CD4-positive, alpha-beta T cell treated with Interleukin-2 at 100 ng/mL for 4 hours (primary cell): ENCODE measurements at regions not wholly inside any gene's neighbourhood (a gene's known extent, or its start where the extent isn't known, plus 50 kb on each side); places are given as distances from the start of the nearest gene placed in this dataset.
"Not testable (repeated sequence)": the region's sequence is repeated elsewhere in the genome, so short reads cannot be mapped to it uniquely, and the experiment has no call there.

Experiments
- DNase-seq: peaks from one replicate; pipeline ENCODE4 v3.0.0-alpha.2; 2020; ENCODE audit warnings: low spot score

DNA sequence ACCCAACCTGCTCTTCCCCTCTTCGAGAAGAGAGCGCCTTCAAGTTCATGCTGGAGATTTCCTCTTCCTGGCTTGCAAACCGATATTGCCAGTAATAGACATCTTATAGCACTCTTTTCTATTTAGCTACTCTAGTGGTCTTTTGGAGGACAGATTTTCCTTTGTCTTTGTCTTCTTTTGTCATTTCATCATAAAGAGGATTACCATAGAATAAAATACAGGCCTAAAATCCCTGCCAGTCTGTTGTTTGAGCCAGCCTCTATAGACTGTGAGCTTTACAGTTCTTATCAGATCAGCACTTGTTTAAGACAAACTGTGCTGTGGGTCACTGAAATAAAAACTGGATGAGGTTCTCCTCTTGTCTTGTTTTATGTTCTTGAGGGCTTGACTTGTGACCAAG, 802.8 kb downstream of the NR2F1-AS1 start:
- no peak for DNase-seq

DNA sequence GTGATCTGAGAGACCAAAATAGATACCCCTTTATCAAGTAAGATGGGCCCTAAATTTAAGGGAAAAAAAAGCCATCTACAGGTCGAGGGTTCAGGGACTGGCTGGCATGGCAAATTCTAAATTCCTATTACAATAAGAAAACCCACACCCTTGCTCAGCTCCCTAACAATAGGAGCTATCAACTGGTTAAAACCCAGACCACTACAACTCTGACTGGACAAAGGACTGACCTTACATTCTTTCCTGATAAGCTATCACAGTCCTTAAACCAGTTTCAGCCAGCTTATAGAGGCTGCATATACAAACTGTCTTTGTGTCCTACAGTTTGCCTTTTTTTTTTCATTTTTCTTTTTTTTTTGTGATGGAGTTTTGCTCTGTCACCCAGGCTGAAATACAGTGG, 803.6 kb downstream of the NR2F1-AS1 start:
- no peak for DNase-seq

- no peak for DNase-seq
These were observed 805.1 kb downstream of the NR2F1-AS1 start for GRCh38 chr5:92775711-92776615.

- DNase-seq, result no peak
These were observed 811.0 kb downstream of the NR2F1-AS1 start for GRCh38 chr5:92769978-92770377.

DNA sequence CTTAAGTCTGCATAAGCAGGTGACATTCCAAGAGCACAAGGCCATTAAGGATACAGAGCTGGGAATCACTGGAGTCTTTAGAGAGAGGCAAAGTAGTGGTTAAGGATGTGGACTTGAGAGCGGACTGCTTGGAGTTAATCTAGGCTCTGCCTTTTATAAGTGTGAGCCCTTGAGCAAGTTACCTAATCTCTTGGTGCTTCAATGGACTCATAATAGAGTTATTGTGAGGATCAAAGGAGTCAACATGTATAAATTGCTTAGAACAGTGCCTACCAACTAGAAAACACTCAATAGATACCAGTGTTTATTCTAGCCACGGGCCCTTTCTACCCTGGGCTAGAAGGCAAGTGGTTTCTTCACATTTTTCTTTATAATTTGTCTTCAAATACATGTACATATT, 819.4 kb downstream of the NR2F1-AS1 start:
- no peak for DNase-seq

- DNase-seq, result no peak
These were observed 820.5 kb downstream of the NR2F1-AS1 start for GRCh38 chr5:92760550-92760949.

- no peak for DNase-seq
These were observed 822.5 kb downstream of the NR2F1-AS1 start for GRCh38 chr5:92758552-92758951.

DNA sequence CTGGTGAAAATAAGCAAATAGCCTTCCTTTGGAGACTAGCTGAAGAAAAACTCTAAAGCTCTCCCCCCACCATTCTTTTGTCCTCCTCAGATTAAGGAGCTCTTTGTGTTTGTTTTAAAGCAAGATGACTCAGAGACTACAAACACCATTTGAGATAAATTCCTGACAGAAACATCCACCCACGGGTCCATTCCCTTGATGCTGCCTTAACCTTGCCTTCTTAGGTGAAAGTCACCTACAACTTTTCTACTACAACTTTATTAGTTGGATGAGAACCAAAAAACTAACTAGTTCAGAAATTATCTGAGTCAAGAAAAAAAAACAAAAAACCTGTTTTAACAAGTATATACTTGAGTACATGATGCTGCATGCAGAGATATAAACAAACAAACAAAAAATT, 831.1 kb downstream of the NR2F1-AS1 start:
- DNase-seq, result no peak

GRCh38 chr5:92748072-92748676, 832.8 kb downstream of the NR2F1-AS1 start:
- DNase-seq, result no peak

GRCh38 chr5:92741906-92742305, 839.1 kb downstream of the NR2F1-AS1 start:
- no peak for DNase-seq

DNA sequence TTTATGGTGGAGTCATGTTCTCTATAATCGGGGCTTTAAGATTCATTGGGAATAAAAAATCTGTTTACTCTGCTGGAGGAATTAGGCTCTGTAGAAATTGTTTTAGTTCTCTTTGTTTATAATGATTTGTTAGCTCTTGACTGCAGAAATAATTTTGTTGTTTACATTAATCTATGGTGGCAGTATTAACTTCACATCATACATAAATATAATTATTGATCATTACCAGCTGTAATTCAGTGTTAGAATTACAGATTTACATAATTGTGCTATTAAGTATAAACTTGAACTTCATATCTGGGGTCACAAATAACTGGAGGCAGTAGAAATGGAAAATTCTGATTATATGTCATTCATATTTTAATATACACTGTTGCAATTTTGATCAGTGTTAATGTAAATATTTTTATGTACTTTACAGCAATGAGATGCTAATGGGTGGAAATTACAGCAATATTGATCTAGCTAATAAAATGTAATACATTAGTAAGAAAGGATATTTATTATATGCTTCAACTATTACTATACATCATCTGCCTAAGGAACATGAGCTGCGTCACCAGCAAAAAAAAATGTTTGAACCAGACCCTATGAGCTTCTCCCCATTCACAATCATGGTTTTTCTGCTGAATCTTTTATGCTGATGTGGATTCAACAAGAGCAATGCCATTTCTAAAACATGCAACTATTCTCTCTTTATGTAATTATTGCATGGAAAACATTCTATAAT, 846.6 kb downstream of the NR2F1-AS1 start:
- DNase-seq, result no peak

- no peak for DNase-seq
These were observed 850.5 kb downstream of the NR2F1-AS1 start for GRCh38 chr5:92730486-92730885.

DNA sequence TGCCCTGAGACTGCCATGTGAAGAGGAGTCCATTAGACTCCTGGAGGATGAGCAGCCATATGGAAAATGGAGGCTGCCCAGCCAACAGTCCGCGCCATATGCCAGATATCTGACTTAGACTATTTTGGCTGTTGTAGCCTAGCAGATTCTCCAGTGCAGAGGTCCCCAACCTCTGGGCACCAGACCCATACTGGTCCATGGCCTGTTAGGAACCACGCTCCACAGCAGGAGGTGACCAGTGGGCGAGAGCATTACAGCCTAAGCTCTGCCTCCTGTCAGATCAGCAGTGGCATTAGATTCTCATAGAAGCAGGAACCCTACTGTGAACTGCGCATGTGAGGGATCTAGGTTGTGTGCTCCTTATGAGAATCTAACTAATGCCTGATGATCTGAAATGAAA, 851.9 kb downstream of the NR2F1-AS1 start:
- DNase-seq, result no peak

DNA sequence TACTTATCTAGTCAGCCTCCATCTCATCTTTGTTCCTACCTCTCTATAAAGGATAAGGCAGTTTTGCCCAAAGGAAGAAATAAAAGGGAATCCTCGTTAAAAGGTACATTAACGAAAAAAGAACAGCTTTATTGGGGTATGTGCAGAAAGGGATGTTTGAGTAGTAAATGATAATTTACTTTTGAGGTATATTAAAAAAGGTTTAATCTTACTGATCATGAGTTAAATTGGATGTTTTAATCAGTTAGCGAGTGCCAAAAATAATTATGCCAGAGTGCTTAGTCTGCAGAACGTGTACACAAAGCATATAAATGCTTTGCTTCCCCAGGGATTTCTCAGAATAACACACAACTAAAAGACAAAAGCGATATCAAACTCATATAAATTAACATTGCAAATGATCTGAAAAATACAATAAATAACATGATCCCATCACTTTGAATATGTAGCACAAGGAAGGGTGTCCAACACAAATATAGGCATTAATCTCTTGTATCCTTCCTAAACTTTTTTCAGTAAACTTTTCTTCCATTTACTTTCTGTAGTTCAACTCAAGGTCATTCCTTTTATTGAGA, 865.0 kb downstream of the NR2F1-AS1 start:
- DNase-seq, result no peak

- DNase-seq, result no peak
These were observed 867.2 kb downstream of the NR2F1-AS1 start for GRCh38 chr5:92713826-92714225.

DNA sequence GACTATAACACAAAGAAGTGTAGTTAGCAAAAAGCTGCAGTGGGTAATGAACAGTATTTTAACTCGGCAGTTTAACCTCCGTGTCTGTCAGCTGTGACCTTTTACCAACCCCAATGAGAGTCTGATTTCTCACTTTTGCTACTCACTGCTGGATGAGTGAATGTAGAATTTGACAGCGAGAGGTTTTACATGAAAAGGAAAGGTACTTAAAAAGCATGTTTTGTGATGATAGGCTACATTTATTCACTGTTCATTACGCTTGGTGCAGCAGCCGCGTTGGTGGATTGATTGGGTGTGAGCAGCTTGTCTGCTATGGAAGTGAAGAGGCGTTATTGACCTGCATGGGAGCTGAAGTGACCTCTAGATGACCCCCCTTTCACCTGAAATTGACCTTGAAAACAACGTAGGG, 867.7 kb downstream of the NR2F1-AS1 start:
- DNase-seq, result no peak

GRCh38 chr5:92711956-92712355, 869.1 kb downstream of the NR2F1-AS1 start:
- no peak for DNase-seq

- no peak for DNase-seq
These were observed 876.4 kb downstream of the NR2F1-AS1 start for GRCh38 chr5:92704590-92704989.

- no peak for DNase-seq
These were observed 877.0 kb downstream of the NR2F1-AS1 start for GRCh38 chr5:92703976-92704375.

- DNase-seq, result no peak
These were observed 885.7 kb downstream of the NR2F1-AS1 start for GRCh38 chr5:92695123-92696003.

GRCh38 chr5:92694067-92694466, 887.0 kb downstream of the NR2F1-AS1 start:
- DNase-seq, result no peak

- DNase-seq, result not testable (repeated sequence)
These were observed 889.1 kb downstream of the NR2F1-AS1 start for GRCh38 chr5:92691955-92692354.
